ENCODE measurements at regions not wholly inside any gene's neighbourhood (a gene's known extent, or its start where the extent isn't known, plus 50 kb on each side); places are given as distances from the start of the nearest gene placed in this dataset.

DNA sequence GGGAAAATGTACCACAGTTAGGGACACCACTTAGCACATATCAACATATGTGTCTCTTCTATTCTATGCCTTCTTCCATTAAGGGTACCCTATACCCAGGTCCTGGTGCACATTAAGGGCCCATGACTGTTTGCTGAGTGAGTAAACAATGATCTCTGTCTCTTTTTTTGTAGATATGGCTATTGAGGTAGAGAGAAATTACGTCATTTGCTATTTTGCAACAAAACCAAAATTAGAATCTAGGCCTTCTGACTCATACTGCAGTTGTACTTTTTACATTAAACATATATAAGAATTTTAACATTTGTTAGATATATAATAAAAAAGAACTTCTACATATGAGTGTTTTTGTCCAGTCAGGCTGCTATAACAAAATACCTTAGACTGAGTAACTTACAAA is 683.2 kb upstream of the LRRN3 start:
- peaks cover 1% of the 10 kb centered on the region for H3K36me3 Mint-ChIP-seq (ENCODE audit: low read depth)
- H3K4me1 Mint-ChIP-seq (ENCODE audit: low read depth), result no peaks in the 10 kb centered on the region
- no peak overlapping the region for H3K4me3 Mint-ChIP-seq (ENCODE audit: unreplicated experiment)
- TF ChIP-seq, protein P1, sequence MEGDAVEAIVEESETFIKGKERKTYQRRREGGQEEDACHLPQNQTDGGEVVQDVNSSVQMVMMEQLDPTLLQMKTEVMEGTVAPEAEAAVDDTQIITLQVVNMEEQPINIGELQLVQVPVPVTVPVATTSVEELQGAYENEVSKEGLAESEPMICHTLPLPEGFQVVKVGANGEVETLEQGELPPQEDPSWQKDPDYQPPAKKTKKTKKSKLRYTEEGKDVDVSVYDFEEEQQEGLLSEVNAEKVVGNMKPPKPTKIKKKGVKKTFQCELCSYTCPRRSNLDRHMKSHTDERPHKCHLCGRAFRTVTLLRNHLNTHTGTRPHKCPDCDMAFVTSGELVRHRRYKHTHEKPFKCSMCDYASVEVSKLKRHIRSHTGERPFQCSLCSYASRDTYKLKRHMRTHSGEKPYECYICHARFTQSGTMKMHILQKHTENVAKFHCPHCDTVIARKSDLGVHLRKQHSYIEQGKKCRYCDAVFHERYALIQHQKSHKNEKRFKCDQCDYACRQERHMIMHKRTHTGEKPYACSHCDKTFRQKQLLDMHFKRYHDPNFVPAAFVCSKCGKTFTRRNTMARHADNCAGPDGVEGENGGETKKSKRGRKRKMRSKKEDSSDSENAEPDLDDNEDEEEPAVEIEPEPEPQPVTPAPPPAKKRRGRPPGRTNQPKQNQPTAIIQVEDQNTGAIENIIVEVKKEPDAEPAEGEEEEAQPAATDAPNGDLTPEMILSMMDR (IDR thresholded peaks at IDR 0.05), result no peak
- H3K27me3 Mint-ChIP-seq (ENCODE audit: low read depth), result no peaks in the 10 kb centered on the region
- no peak overlapping the region for H3K27ac Mint-ChIP-seq (ENCODE audit: unreplicated experiment)
- peaks cover 6% of the 10 kb centered on the region for H3K9me3 Mint-ChIP-seq (ENCODE audit: low read depth)
- DNase-seq (ENCODE audit: low spot score), result no peak

DNA sequence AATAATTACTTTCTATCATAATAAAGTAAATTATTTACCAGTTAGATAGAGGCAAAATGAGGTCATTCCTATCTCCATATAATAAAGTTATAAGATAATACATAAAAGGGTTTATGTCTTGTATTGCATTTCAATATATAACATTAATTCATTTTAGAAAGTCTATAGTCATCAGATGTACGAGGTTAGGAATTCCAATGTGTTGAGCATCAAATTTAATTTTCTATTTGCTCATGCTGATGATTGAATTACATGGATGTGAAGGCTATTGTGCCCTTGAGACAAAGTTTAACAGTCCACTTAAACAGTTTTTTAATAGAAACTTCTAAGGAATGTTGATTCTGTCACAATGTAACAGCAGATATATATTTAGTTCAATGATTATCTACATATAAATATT is 678.3 kb upstream of the LRRN3 start:
- no peak for DNase-seq (ENCODE audit: low spot score)
- Mint-ChIP-seq H3K27me3 (ENCODE audit: low read depth) (no peaks in the 10 kb centered on the region), H3K9me3 (ENCODE audit: low read depth) (peaks cover 6% of the 10 kb centered on the region), H3K27ac (ENCODE audit: unreplicated experiment) (no peak overlapping the region), H3K4me3 (ENCODE audit: unreplicated experiment) (no peak overlapping the region), H3K4me1 (ENCODE audit: low read depth) (peaks cover 21% of the 10 kb centered on the region), H3K36me3 (ENCODE audit: low read depth) (peaks cover 1% of the 10 kb centered on the region)
- TF ChIP-seq, protein P1 (IDR thresholded peaks at IDR 0.05), result no peak

DNA sequence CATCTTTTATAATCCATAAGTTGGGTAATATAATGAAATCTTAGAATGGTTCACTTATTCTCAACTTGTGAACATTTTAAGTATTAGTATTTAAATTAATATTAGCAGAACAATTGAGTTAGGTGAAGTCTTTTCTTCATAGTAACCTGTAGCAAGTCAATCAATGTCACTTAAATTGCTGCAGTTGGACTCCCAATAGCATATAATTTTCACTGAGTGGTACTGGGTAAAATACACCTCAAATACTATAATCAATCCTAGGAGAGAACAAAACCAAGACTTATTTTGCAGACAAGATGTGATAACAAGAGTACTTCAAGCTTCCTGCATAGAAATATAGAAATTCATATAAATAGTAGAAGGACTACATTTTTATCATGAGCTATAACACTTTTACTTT is 677.9 kb upstream of the LRRN3 start:
- TF ChIP-seq, protein P1 (IDR thresholded peaks at IDR 0.05), result no peak
- Mint-ChIP-seq H3K4me1 (ENCODE audit: low read depth) (peaks cover 25% of the 10 kb centered on the region), H3K27me3 (ENCODE audit: low read depth) (no peaks in the 10 kb centered on the region), H3K27ac (ENCODE audit: unreplicated experiment) (no peak overlapping the region), H3K4me3 (ENCODE audit: unreplicated experiment) (no peak overlapping the region), H3K9me3 (ENCODE audit: low read depth) (peaks cover 6% of the 10 kb centered on the region), H3K36me3 (ENCODE audit: low read depth) (peaks cover 1% of the 10 kb centered on the region)
- DNase-seq (ENCODE audit: low spot score), result no peak

DNA sequence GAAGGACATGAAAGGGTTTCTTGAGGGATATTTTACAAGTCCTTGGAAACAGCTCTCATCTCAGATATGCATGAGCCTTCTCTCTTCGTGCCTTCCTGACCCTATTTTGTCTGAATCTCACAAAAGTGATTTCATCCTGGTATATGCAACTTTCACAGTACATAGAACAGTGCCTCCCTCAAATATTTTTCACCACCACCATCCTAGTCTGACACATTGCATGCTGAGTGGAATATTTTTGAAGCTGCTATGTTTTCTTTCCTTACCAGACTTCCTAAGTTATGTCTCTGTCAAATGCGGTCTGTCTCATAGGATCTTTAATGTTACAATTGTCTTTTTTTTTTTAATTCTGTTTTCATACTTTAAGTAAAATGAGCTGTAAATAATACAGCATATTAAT is 673.3 kb upstream of the LRRN3 start:
- peak overlapping the region; percentile 76 for H3K27ac Mint-ChIP-seq (ENCODE audit: unreplicated experiment)
- H3K4me3 Mint-ChIP-seq (ENCODE audit: unreplicated experiment), result peak overlapping the region; percentile 2
- TF ChIP-seq, protein P1 (IDR thresholded peaks at IDR 0.05), result no peak
- H3K4me1 Mint-ChIP-seq (ENCODE audit: low read depth), result peaks cover 34% of the 10 kb centered on the region
- DNase-seq (ENCODE audit: low spot score), result no peak
- no peaks in the 10 kb centered on the region for H3K27me3 Mint-ChIP-seq (ENCODE audit: low read depth)
- H3K9me3 Mint-ChIP-seq (ENCODE audit: low read depth), result no peaks in the 10 kb centered on the region
- H3K36me3 Mint-ChIP-seq (ENCODE audit: low read depth), result no peaks in the 10 kb centered on the region

DNA sequence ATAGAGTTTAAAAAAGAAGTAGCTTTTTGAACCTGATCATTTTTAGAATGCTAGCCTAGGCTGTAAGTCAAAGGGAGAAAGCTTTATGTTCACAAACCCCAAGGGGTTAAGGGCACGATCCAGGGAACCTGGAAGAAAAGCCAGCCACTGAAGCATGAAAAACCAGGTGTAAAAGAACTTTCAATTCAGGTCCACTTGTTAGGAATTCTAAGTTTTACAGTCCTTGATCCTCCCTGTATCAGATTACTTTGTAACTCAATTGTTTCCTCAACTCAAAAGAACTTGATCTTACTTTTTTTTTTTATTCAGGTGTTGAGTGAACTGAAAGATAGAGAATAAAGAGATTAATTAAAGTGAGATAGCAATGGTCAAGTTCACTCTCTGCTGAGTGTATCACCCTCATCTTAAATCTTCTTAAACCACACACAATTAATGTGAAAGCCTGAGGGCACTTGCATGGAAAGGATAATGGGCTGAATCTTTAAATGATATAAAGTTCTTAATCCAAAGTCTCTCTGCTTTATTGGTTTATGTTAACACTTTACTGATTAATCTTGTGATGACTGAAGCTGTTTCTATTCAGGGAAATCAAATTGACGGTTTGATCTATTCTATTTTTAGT is 672.2 kb upstream of the LRRN3 start:
- Mint-ChIP-seq H3K27me3 (ENCODE audit: low read depth) (no peaks in the 10 kb centered on the region), H3K27ac (ENCODE audit: unreplicated experiment) (no peak overlapping the region), H3K4me3 (ENCODE audit: unreplicated experiment) (no peak overlapping the region), H3K9me3 (ENCODE audit: low read depth) (peaks cover 3% of the 10 kb centered on the region), H3K36me3 (ENCODE audit: low read depth) (no peaks in the 10 kb centered on the region), H3K4me1 (ENCODE audit: low read depth) (peaks cover 33% of the 10 kb centered on the region)
- TF ChIP-seq, protein P1 (IDR thresholded peaks at IDR 0.05), result no peak
- no peak for DNase-seq (ENCODE audit: low spot score)

All from chondrocyte (in vitro differentiated cells).